Heart left ventricle (tissue), 16 donors: ENCODE measurements at regions not wholly inside any gene's neighbourhood (a gene's known extent, or its start where the extent isn't known, plus 50 kb on each side); places are given as distances from the start of the nearest gene placed in this dataset.
A peak's percentile ranks its signal among the peaks of the same experiment; 100 is the strongest.

Source experiments
- ATAC-seq, 4 donors: fragments of 200-7000 bp; cut with Tn5 transposase; one replicate each; pipeline ENCODE4 v1.9.1; 2020 to 2022; ENCODE audit warnings: moderate library complexity in 4 of 4, mild to moderate bottlenecking in 3 of 4, moderate number of reproducible peaks in 1 of 4
- DNase-seq, 5 donors: peaks; one replicate each; pipeline ENCODE4 v3.0.0-alpha.2; 2020
- H3K27ac ChIP-seq, 12 donors: fragments of 200-600 bp; sonication (generic) in 4 of 12; one replicate each; pipeline versions ENCODE4 v1.5.0 to v1.8.0; 2016 to 2022; ENCODE audit warnings: mild to moderate bottlenecking in 2 of 12
- H3K27me3 ChIP-seq, 9 donors: fragments of 200-600 bp; sonication (generic) in 2 of 9; one replicate each; pipeline versions ENCODE4 v1.5.1 to v1.8.0; 2016 to 2022; ENCODE audit warnings: mild to moderate bottlenecking in 3 of 9
- H3K36me3 ChIP-seq, 9 donors: fragments of 200-600 bp; sonication (generic) in 2 of 9; one replicate each; pipeline versions ENCODE4 v1.5.0 to v1.8.0; 2018 to 2022; ENCODE audit warnings: mild to moderate bottlenecking in 2 of 9
- H3K4me1 ChIP-seq, 12 donors: fragments of 200-600 bp; sonication (generic) in 4 of 12; one replicate each; pipeline versions ENCODE4 v1.5.0 to v1.8.0; 2016 to 2022; ENCODE audit warnings: mild to moderate bottlenecking in 3 of 12
- H3K4me3 ChIP-seq, 12 donors: fragments of 200-600 bp; sonication (generic) in 4 of 12; one replicate each; pipeline versions ENCODE4 v1.5.0 to v1.8.0; 2017 to 2022; ENCODE audit warnings: mild to moderate bottlenecking in 9 of 12, moderate library complexity in 4 of 12
- H3K9me3 ChIP-seq, 12 donors: fragments of 200-600 bp; sonication (generic) in 4 of 12; one replicate each; pipeline versions ENCODE4 v1.5.0 to v1.8.0; 2016 to 2022; ENCODE audit warnings: mild to moderate bottlenecking in 1 of 12
- CTCF ChIP-seq, 12 donors: fragments of 200-600 bp; sonication (generic) in 4 of 12; IDR thresholded peaks; one replicate each; pipeline versions ENCODE4 v1.5.0 to v1.8.0; 2018 to 2022; ENCODE audit warnings: antibody characterized with exemption in 12 of 12, mild to moderate bottlenecking in 5 of 12
- POLR2A ChIP-seq, 2 donors: fragments of 450-650 bp; IDR thresholded peaks; one replicate each; pipeline ENCODE4 v1.6.1; 2017; ENCODE audit warnings: antibody characterized with exemption in 2 of 2, mild to moderate bottlenecking in 2 of 2, moderate library complexity in 2 of 2
- WGBS, 4 donors: extraction: QIAGEN DNeasy Blood & Tissue Kit in 2 of 4; methylation state at CpG; one replicate each; pipeline versions ENCODE4 v1.1.5 to v1.1.7; 2013 to 2018; 5-methylcytosine and 5-hydroxymethylcytosine counted together
- intact Hi-C, 10 donors: fragments of 100-400 bp; cut with DNase I; formaldehyde crosslinking; loops; one replicate each; pipeline versions ENCODE4 v1.11.1 to v1.14.2; 2022
- donor health status: ischemic (EF 13 %, LVEDD 7.1; RV severe dilation, severe dysfunction).
- donor health status: healthy with polysubstance abuse.
- donor health status: DM: no; HTN: yes; CAD: no.
- donor health status: DM: no; HTN: no; CAD: no.
- donor health status: ischemic (EF 25% LVEDD 6.9; RV normal size, moderate dysfunction).
- donor health status: ischemic (EF 25% LVEDD 5.7; RV mildly dilated, moderate dysfunction).
- donor health status: healthy.
- donor health status: DM: yes; HTN: yes; CAD: no.
- donor health status: ischemic (EF 35%, LVEDD 5.7; RV mildly dilated, moderate dysfunction).
- donor health status: nonischemic (EF 11% LVEDD 7.7; RV severe dilation, severe dysfunction).
- donor health status: DM: yes; HTN: yes; CAD: no.
- donor health status: PGD.
- donor health status: ischemic (EF 29% LVEDD 5.4; RV normal size, mild dysfunction).
- donor health status: nonischemic (EF 23%, LVEDD 6.1; RV moderate dilation, normal function).

DNA sequence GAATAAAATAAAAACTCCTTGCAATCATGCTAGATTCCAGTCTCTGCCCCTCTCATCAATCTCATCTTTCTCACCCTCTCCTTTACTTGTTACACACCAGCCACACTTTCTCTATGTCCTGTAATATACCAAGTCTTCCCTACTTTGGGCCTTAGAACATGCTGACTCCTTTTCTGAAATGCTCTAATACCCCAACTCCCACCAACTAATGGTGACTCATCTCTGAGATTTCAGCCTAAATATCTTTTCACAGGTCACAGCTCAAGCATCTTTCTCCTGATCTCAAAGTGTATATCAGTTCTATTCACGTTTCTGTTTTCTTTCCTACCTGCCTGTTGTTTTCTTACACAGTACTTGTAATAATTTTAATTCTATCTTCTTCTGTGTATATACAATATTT, 378.9 kb upstream of the PRICKLE1 start:
- WGBS, 4 donors = 93 to 97% (median 96%) methylated on average over 1 of the region's 1 CpG
- peaks cover 0 to 12% (median 0%) of the 10 kb centered on the region in 12 donors for H3K9me3 ChIP-seq
- H3K36me3 ChIP-seq = no peaks in the 10 kb centered on the region
- no peak overlapping the region for H3K4me3 ChIP-seq
- TF ChIP-seq POLR2A (IDR thresholded peaks at IDR 0.05) (no peak), CTCF (IDR thresholded peaks at IDR 0.05) (no peak)
- DNase-seq (no peak), ATAC-seq (no peak)
- intact Hi-C loops = loop anchor here in 1 of 10 donors (10.0 kb wide), 1 partner anchor 384 kb away; the partner anchor contains the start of gene PRICKLE1
- H3K4me1 ChIP-seq = peaks cover 0 to 29% (median 8%) of the 10 kb centered on the region in 12 donors
- H3K27ac ChIP-seq = peak overlapping the region in 2 of 12 donors; percentile 1 to 33
- no peaks in the 10 kb centered on the region for H3K27me3 ChIP-seq

- Histone ChIP-seq H3K36me3 (no peaks in the 10 kb centered on the region), H3K27me3 (no peaks in the 10 kb centered on the region), H3K4me3 (no peak overlapping the region), H3K9me3 (peaks cover 0 to 12% (median 0%) of the 10 kb centered on the region in 12 donors), H3K4me1 (peaks cover 0 to 30% (median 8%) of the 10 kb centered on the region in 12 donors), H3K27ac (no peak overlapping the region)
- WGBS, 4 donors = 93 to 97% (median 94%) methylated on average over 3 of the region's 3 CpGs
- intact Hi-C loops = loop anchor here in 1 of 10 donors (10.0 kb wide), 1 partner anchor 383 kb away; the partner anchor contains the start of gene PRICKLE1
- DNase-seq = no peak
- no peak for TF ChIP-seq POLR2A (IDR thresholded peaks at IDR 0.05)
- TF ChIP-seq CTCF (IDR thresholded peaks at IDR 0.05) = no peak
- ATAC-seq = no peak
Observed at GRCh38 chr12:42967850-42968249, 378.3 kb upstream of the PRICKLE1 start.

DNA sequence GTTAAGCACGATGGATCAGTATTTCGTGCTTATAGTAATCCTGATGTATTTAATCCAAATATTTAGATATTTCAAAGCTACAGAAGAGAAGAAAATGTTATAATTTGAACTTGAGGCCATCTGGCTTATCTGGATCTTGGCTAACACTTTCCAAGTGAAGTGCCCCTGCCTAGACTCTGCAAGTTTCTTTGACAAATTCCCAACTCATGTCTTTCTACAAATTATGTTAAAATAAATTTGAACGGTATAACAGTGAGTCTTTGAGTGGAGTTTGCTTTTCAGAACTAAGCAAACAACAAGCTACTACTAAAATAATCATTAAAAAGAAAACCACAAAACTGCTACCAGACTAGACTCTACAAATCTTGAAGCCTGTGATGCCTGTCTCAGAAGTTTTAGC, 374.4 kb upstream of the PRICKLE1 start:
- DNase-seq (no peak), ATAC-seq (no peak)
- Histone ChIP-seq H3K4me1 (peaks cover 0 to 25% (median under 1%) of the 10 kb centered on the region in 12 donors), H3K4me3 (no peak overlapping the region), H3K9me3 (peaks cover 0 to 2% (median 0%) of the 10 kb centered on the region in 12 donors), H3K27ac (no peak overlapping the region), H3K36me3 (no peaks in the 10 kb centered on the region), H3K27me3 (no peaks in the 10 kb centered on the region)
- intact Hi-C loops = loop anchor here in 1 of 10 donors (10.0 kb wide), 1 partner anchor 379 kb away; the partner anchor contains the start of gene PRICKLE1
- TF ChIP-seq CTCF (IDR thresholded peaks at IDR 0.05) (no peak), POLR2A (IDR thresholded peaks at IDR 0.05) (no peak)
- WGBS, 4 donors = 86 to 92% (median 89%) methylated on average over 3 of the region's 3 CpGs

GRCh38 chr12:42962384-42962783, 372.8 kb upstream of the PRICKLE1 start:
- H3K4me1 ChIP-seq = peaks cover 0 to 30% (median 6%) of the 10 kb centered on the region in 12 donors
- no peak overlapping the region for H3K27ac ChIP-seq
- H3K27me3 ChIP-seq = no peaks in the 10 kb centered on the region
- no peak for TF ChIP-seq CTCF (IDR thresholded peaks at IDR 0.05)
- no peak for TF ChIP-seq POLR2A (IDR thresholded peaks at IDR 0.05)
- 74 to 90% (median 81%) methylated on average over 2 of the region's 2 CpGs for WGBS, 4 donors
- H3K4me3 ChIP-seq = no peak overlapping the region
- intact Hi-C loops = loop anchor here in 1 of 10 donors (10.0 kb wide), 1 partner anchor 378 kb away; the partner anchor contains the start of gene PRICKLE1
- H3K36me3 ChIP-seq = no peaks in the 10 kb centered on the region
- no peak for ATAC-seq
- peaks cover 0 to 11% (median 0%) of the 10 kb centered on the region in 12 donors for H3K9me3 ChIP-seq
- DNase-seq = no peak
